HepG2 (cell line): ENCODE measurements at regions not wholly inside any gene's neighbourhood (a gene's known extent, or its start where the extent isn't known, plus 50 kb on each side); places are given as distances from the start of the nearest gene placed in this dataset.
A peak's percentile ranks its signal among the peaks of the same experiment; 100 is the strongest.

ENCODE experiments used
- BRD4 ChIP-seq: sonication (generic); formaldehyde crosslinking; IDR thresholded peaks from 2 replicates; pipeline ENCODE4 v1.4.0; 2020; ENCODE audit warnings: missing genetic modification reagents
- NFYB ChIP-seq: sonication (generic); formaldehyde crosslinking; IDR thresholded peaks from 2 replicates; pipeline ENCODE4 v1.4.0; 2020; ENCODE audit warnings: missing genetic modification reagents
- PATZ1 ChIP-seq: sonication (generic); formaldehyde crosslinking; IDR thresholded peaks from 2 replicates; pipeline ENCODE4 v1.4.0; 2020; ENCODE audit warnings: missing genetic modification reagents
- POLR2A ChIP-seq, 2 experiments: IDR thresholded peaks; 2 replicates each; pipeline ENCODE4 v1.6.1; 2011; ENCODE audit warnings: low read depth in 2 of 2, low read length in 2 of 2, mild to moderate bottlenecking in 1 of 2, moderate library complexity in 1 of 2; ENCODE audit not compliant: insufficient read depth in 1 of 2
- RARG ChIP-seq: sonication (generic); formaldehyde crosslinking; IDR thresholded peaks from 2 replicates; pipeline ENCODE4 v1.4.0; 2020; ENCODE audit warnings: low read depth, mild to moderate bottlenecking, missing genetic modification reagents
- REST ChIP-seq, 2 experiments: IDR thresholded peaks; 2 replicates each; pipeline ENCODE4 v1.6.1; 2011 to 2012; ENCODE audit warnings: low read length in 2 of 2, borderline replicate concordance in 1 of 2, low read depth in 1 of 2, mild to moderate bottlenecking in 1 of 2, moderate library complexity in 1 of 2
- ZMYM4 ChIP-seq: sonication (generic); formaldehyde crosslinking; IDR thresholded peaks from 2 replicates; pipeline ENCODE4 v1.8.1; 2023; ENCODE audit warnings: mild to moderate bottlenecking, missing genetic modification reagents
- ZNF10 ChIP-seq: sonication (generic); formaldehyde crosslinking; IDR thresholded peaks from 2 replicates; pipeline ENCODE4 v1.4.0; 2020; ENCODE audit warnings: mild to moderate bottlenecking, low read depth, missing genetic modification reagents, borderline replicate concordance
- ZNF468 ChIP-seq: sonication (generic); formaldehyde crosslinking; IDR thresholded peaks from 2 replicates; pipeline ENCODE4 v1.8.0; 2022; ENCODE audit warnings: mild to moderate bottlenecking, moderate library complexity, missing genetic modification reagents
- ZNF558 ChIP-seq: sonication (generic); formaldehyde crosslinking; IDR thresholded peaks from 2 replicates; pipeline ENCODE4 v1.9.0; 2022; ENCODE audit warnings: mild to moderate bottlenecking, missing genetic modification reagents, borderline replicate concordance
- ZNF891 ChIP-seq: sonication (generic); formaldehyde crosslinking; IDR thresholded peaks from 2 replicates; pipeline ENCODE4 v1.5.0; 2020; ENCODE audit warnings: mild to moderate bottlenecking, missing genetic modification reagents
- TF ChIP-seq, protein P1 (sequence below): sonication (generic); formaldehyde crosslinking; IDR thresholded peaks from 2 replicates; pipeline ENCODE4 v1.8.0; 2022; ENCODE audit warnings: mild to moderate bottlenecking, missing genetic modification reagents, borderline replicate concordance
- TF ChIP-seq, protein P2 (sequence below): sonication (generic); formaldehyde crosslinking; IDR thresholded peaks from 2 replicates; pipeline ENCODE4 v1.5.0; 2020; ENCODE audit warnings: mild to moderate bottlenecking, missing genetic modification reagents, moderate library complexity

DNA sequence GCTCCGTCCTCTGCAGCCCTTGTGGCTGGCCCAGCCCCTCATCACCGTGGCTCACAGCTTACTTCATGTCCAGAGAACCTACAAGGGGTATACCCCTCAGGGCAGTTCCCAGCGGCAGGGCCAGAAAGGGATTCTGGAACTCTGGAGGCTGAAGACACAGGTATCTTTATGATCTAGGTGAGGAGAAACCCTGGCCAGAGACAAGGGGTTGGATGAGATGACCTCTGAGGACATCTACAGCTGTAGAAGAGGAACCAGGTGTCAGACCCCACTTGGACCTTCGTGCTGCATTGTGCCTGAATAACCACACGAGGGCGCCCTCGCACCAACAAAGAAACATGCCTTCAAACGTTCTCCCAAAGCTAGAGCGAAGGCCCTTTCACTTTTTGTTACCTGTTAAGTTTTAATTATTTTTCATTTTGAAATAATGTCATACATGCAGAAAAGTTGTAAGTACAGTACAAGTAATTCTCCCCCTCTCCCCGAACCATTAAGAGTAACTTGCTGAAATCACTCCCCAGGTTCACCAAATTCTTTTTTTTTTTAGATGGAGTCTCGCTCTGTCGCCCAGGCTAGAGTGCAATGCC lies 118.7 kb upstream of the SMAD3 start:
- TF ChIP-seq, protein P1, sequence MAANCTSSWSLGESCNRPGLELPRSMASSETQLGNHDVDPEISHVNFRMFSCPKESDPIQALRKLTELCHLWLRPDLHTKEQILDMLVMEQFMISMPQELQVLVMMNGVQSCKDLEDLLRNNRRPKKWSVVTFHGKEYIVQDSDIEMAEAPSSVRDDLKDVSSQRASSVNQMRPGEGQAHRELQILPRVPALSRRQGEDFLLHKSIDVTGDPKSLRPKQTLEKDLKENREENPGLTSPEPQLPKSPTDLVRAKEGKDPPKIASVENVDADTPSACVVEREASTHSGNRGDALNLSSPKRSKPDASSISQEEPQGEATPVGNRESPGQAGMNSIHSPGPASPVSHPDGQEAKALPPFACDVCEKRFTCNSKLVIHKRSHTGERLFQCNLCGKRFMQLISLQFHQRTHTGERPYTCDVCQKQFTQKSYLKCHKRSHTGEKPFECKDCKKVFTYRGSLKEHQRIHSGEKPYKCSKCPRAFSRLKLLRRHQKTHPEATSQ (CRISPR knock-in tag) = no peak
- no peak for TF ChIP-seq NFYB (CRISPR knock-in tag)
- TF ChIP-seq BRD4 (CRISPR knock-in tag) = no peak
- TF ChIP-seq ZNF10 = no peak
- no peak for TF ChIP-seq REST (IDR thresholded peaks at IDR 0.05; ENCODE audit: borderline replicate concordance in 1 of 2, low read depth in 1 of 2, low read length in 2 of 2)
- no peak for TF ChIP-seq PATZ1 (CRISPR knock-in tag)
- TF ChIP-seq ZNF558 (CRISPR knock-in tag) = no peak
- TF ChIP-seq, protein P2, sequence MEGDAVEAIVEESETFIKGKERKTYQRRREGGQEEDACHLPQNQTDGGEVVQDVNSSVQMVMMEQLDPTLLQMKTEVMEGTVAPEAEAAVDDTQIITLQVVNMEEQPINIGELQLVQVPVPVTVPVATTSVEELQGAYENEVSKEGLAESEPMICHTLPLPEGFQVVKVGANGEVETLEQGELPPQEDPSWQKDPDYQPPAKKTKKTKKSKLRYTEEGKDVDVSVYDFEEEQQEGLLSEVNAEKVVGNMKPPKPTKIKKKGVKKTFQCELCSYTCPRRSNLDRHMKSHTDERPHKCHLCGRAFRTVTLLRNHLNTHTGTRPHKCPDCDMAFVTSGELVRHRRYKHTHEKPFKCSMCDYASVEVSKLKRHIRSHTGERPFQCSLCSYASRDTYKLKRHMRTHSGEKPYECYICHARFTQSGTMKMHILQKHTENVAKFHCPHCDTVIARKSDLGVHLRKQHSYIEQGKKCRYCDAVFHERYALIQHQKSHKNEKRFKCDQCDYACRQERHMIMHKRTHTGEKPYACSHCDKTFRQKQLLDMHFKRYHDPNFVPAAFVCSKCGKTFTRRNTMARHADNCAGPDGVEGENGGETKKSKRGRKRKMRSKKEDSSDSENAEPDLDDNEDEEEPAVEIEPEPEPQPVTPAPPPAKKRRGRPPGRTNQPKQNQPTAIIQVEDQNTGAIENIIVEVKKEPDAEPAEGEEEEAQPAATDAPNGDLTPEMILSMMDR (CRISPR knock-in tag) = peak; percentile 93
- no peak for TF ChIP-seq RARG (CRISPR knock-in tag)
- no peak for TF ChIP-seq ZNF468 (CRISPR knock-in tag)
- TF ChIP-seq ZNF891 (CRISPR knock-in tag) = no peak
- TF ChIP-seq ZMYM4 (CRISPR knock-in tag) = no peak
- no peak for TF ChIP-seq POLR2A (IDR thresholded peaks at IDR 0.05; ENCODE audit: insufficient read depth in 1 of 2, low read depth in 2 of 2, low read length in 2 of 2)
